ENCODE measurements at regions not wholly inside any gene's neighbourhood (a gene's known extent, or its start where the extent isn't known, plus 50 kb on each side); places are given as distances from the start of the nearest gene placed in this dataset.

- TF ChIP-seq YY1 (IDR thresholded peaks at IDR 0.05; ENCODE audit: extremely low read depth, insufficient replicate concordance, low read depth, low read length) (no peak), ELF1 (IDR thresholded peaks at IDR 0.05; ENCODE audit: borderline replicate concordance, low read depth) (no peak), POLR2A (IDR thresholded peaks at IDR 0.05; ENCODE audit: borderline replicate concordance, extremely low read depth, insufficient read depth, insufficient read length) (no peak), EZH2 (IDR thresholded peaks at IDR 0.05) (no peak), RAD21 (IDR thresholded peaks at IDR 0.05; ENCODE audit: low read depth) (no peak), EGR1 (IDR thresholded peaks at IDR 0.05; ENCODE audit: low read depth) (no peak), POLR2AphosphoS5 (IDR thresholded peaks at IDR 0.05; ENCODE audit: low read depth, low read length) (no peak)
Measured at GRCh38 chr13:23081901-23082300, 98.9 kb upstream of the SGCG start (continued).

GRCh38 chr13:23086968-23087623 is 93.7 kb upstream of the SGCG start:
- H3K36me3 ChIP-seq (ENCODE audit: control insufficient read depth in 1 of 2, insufficient read depth in 2 of 2, low read length in 2 of 2) = no peaks in the 10 kb centered on the region
- no peak for TF ChIP-seq RAD21 (IDR thresholded peaks at IDR 0.05; ENCODE audit: low read depth)
- no peak for TF ChIP-seq EZH2phosphoT487 (IDR thresholded peaks at IDR 0.05; ENCODE audit: borderline replicate concordance)
- no peak for TF ChIP-seq YY1 (IDR thresholded peaks at IDR 0.05; ENCODE audit: extremely low read depth, insufficient replicate concordance, low read depth, low read length)
- no peak for TF ChIP-seq ZBTB33 (IDR thresholded peaks at IDR 0.05; ENCODE audit: extremely low read depth, insufficient replicate concordance, low read length)
- no peak for TF ChIP-seq SRF (IDR thresholded peaks at IDR 0.05; ENCODE audit: low read depth)
- no peak overlapping the region for H3K4me3 ChIP-seq (replicated peaks in 1 of 2; ENCODE audit: low read depth in 1 of 2, low read length in 2 of 2)
- H3K4me1 ChIP-seq (ENCODE audit: control insufficient read depth in 1 of 2, insufficient read depth in 2 of 2, low read length in 2 of 2) = no peaks in the 10 kb centered on the region
- no peak overlapping the region for H3K4me2 ChIP-seq (ENCODE audit: low read length)
- no peak overlapping the region for H2AFZ ChIP-seq (ENCODE audit: low read depth, low read length, poor library complexity, severe bottlenecking)
- POLR2A ChIA-PET = no interaction called here
- no TSS peak for BruUV-seq (replicated peaks)
- DNase-seq (ENCODE audit: low read depth, low spot score) (no peak), ATAC-seq (no peak)
- no peak overlapping the region for H3K9ac ChIP-seq (ENCODE audit: low read length)
- H3K79me2 ChIP-seq (ENCODE audit: insufficient read depth, low read length) = no peaks in the 10 kb centered on the region
- no peaks in the 10 kb centered on the region for H4K20me1 ChIP-seq (ENCODE audit: insufficient read depth)
- no peaks in the 10 kb centered on the region for H3K9me2 ChIP-seq (ENCODE audit: insufficient read depth)
- no peaks in the 10 kb centered on the region for H3K9me3 ChIP-seq (ENCODE audit: control insufficient read depth in 1 of 2, insufficient read depth in 1 of 2, low read depth in 1 of 2, low read length in 2 of 2)
- RAD21 ChIA-PET (ENCODE audit: low non-redundant PET in 1 of 2, low total read pairs in 2 of 2, uncharacterized antibody in 2 of 2, unreplicated experiment in 2 of 2) = interaction anchor here in 1 of 2 experiments (0.6 kb wide), 1 partner anchor 1070 kb away, joined by 5 read pairs; no protein-coding TSS in a partner anchor
- H3K27ac ChIP-seq (ENCODE audit: low read depth, low read length) = no peak overlapping the region
- CTCF ChIA-PET = interaction anchor here (1.0 to 2.3 kb wide), 6 partner anchors 9 to 286 kb away, joined by 3 to 12 read pairs (median 5); no protein-coding TSS in a partner anchor
- intact Hi-C loops (cut with micrococcal nuclease) = loop anchor here (5.0 kb wide), 1 partner anchor 285 kb away; no protein-coding TSS in a partner anchor
- no peaks in the 10 kb centered on the region for H3K27me3 ChIP-seq (ENCODE audit: insufficient read depth, low read length)

Data from HCT116 (cell line).